ENCODE measurements at regions not wholly inside any gene's neighbourhood (a gene's known extent, or its start where the extent isn't known, plus 50 kb on each side); places are given as distances from the start of the nearest gene placed in this dataset.
"Not testable (repeated sequence)": the region's sequence is repeated elsewhere in the genome, so short reads cannot be mapped to it uniquely, and the experiment has no call there.

DNA sequence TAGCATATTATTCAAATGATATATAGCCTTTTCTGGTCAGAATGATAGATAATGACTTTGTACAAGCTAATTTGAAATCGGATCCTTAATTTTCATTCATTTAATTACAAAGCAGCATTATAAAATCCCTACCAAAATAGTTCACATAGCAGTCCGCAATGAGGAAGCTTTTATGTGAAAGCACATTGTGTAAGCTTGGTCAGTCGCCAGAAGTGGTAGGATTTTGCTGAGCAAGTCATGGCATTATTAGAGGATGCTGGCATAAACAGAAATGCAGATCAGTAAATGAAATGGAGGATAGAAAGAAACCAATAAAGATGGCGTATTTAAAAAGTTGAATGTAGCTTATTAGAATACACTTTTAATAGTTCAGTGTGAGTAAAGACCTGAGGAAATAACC, 93.2 kb upstream of the DIAPH2 start (continued):
- TF ChIP-seq, protein P1, sequence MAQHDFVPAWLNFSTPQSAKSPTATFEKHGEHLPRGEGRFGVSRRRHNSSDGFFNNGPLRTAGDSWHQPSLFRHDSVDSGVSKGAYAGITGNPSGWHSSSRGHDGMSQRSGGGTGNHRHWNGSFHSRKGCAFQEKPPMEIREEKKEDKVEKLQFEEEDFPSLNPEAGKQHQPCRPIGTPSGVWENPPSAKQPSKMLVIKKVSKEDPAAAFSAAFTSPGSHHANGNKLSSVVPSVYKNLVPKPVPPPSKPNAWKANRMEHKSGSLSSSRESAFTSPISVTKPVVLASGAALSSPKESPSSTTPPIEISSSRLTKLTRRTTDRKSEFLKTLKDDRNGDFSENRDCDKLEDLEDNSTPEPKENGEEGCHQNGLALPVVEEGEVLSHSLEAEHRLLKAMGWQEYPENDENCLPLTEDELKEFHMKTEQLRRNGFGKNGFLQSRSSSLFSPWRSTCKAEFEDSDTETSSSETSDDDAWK (CRISPR knock-in tag; IDR thresholded peaks at IDR 0.05) = no peak
- no peak for TF ChIP-seq PAF1 (CRISPR knock-in tag; IDR thresholded peaks at IDR 0.05)
- TF ChIP-seq, protein P2, sequence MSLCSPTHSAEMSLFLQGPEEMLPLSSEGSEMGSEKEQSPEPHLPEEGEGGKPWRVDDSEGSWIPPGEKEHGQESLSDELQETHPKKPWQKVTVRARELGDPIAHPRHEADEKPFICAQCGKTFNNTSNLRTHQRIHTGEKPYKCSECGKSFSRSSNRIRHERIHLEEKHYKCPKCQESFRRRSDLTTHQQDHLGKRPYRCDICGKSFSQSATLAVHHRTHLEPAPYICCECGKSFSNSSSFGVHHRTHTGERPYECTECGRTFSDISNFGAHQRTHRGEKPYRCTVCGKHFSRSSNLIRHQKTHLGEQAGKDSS (CRISPR knock-in tag; IDR thresholded peaks at IDR 0.05; ENCODE audit: borderline replicate concordance, low read depth) = no peak
- TF ChIP-seq, protein P3, sequence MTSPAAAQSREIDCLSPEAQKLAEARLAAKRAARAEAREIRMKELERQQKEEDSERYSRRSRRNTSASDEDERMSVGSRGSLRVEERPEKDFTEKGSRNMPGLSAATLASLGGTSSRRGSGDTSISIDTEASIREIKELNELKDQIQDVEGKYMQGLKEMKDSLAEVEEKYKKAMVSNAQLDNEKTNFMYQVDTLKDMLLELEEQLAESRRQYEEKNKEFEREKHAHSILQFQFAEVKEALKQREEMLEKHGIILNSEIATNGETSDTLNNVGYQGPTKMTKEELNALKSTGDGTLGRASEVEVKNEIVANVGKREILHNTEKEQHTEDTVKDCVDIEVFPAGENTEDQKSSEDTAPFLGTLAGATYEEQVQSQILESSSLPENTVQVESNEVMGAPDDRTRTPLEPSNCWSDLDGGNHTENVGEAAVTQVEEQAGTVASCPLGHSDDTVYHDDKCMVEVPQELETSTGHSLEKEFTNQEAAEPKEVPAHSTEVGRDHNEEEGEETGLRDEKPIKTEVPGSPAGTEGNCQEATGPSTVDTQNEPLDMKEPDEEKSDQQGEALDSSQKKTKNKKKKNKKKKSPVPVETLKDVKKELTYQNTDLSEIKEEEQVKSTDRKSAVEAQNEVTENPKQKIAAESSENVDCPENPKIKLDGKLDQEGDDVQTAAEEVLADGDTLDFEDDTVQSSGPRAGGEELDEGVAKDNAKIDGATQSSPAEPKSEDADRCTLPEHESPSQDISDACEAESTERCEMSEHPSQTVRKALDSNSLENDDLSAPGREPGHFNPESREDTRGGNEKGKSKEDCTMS (CRISPR knock-in tag; conservative IDR thresholded peaks at IDR 0.05) = no peak

DNA sequence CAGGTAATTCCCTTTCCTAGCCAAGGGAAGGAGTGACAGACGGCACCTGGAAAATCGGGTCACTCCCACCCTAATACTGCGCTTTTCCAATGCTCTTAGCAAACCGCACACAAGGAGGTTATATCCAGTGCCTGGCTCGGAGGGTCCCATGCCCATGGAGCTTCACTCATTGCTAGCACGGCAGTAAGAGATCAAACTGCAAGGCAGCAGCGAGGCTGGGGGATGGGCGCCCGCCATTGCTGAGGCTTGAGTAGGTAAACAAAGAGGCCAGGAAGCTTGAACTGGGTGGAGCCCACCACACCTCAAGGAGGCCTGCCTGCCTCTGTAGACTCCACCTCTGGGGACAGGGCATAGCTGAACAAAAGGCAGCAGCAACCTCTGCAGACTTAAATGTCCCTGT, 86.8 kb upstream of the DIAPH2 start:
- WGBS (ENCODE audit: low lambda C conversion rate) = no CpG with 5 or more reads among the region's 9 CpGs
- H3K36me3 ChIP-seq (replicated peaks in 1 of 2; ENCODE audit: control insufficient read depth in 1 of 2, insufficient read depth in 2 of 2, low read length in 2 of 2); CTCF ChIA-PET (ENCODE audit: low intra/inter-chr PET ratio, low total read pairs); H3K27me3 ChIP-seq (ENCODE audit: control insufficient read depth in 1 of 2, insufficient read depth in 2 of 2, low read length in 2 of 2); DNase-seq (ENCODE audit: low spot score); H4K20me1 ChIP-seq (ENCODE audit: insufficient read depth, low read length); H3K4me3 ChIP-seq (replicated peaks in 1 of 3; ENCODE audit: insufficient read depth in 1 of 3, low read depth in 2 of 3, low read length in 3 of 3); H3K79me2 ChIP-seq (ENCODE audit: insufficient read depth, low read length); H3K9me3 ChIP-seq (ENCODE audit: low read length); in situ Hi-C loops (cut with HindIII; ENCODE audit: extremely low pct_ligation_motif_present, low pct_unique_long_range_greater_than_20kb); BruUV-seq (replicated peaks); POLR2A ChIA-PET; intact Hi-C loops (cut with micrococcal nuclease; ENCODE audit: unreplicated experiment); H3K4me1 ChIP-seq (ENCODE audit: insufficient read depth, low read length); ATAC-seq; H3K4me2 ChIP-seq (ENCODE audit: low read depth, low read length); FAIRE-seq; H3K9ac ChIP-seq (ENCODE audit: insufficient read depth, low read depth, low read length); H2AFZ ChIP-seq (ENCODE audit: low read length); H3K27ac ChIP-seq (ENCODE audit: extremely low read length, insufficient read depth, low read length): not testable (repeated sequence)
